GM13977 (cell line): ENCODE measurements at regions not wholly inside any gene's neighbourhood (a gene's known extent, or its start where the extent isn't known, plus 50 kb on each side); places are given as distances from the start of the nearest gene placed in this dataset.
"Not testable (repeated sequence)": the region's sequence is repeated elsewhere in the genome, so short reads cannot be mapped to it uniquely, and the experiment has no call there.

ENCODE experiments used
- DNase-seq: peaks from one replicate; pipeline ENCODE4 v3.0.0; 2012; ENCODE audit warnings: low spot score
- in situ Hi-C: fragments of 300-500 bp; cut with MboI; formaldehyde crosslinking; loops from one replicate; pipeline ENCODE4 v1.12.0; 2022; ENCODE audit warnings: low sequenced_read_pairs, low pct_unique_long_range_greater_than_20kb, mixed read lengths, inconsistent platforms; ENCODE audit not compliant: unreplicated experiment

GRCh38 chr4:9110700-9111099, 59.5 kb upstream of the FAM90A26 start:
- DNase-seq, in situ Hi-C loops: not testable (repeated sequence)

- DNase-seq, in situ Hi-C loops: not testable (repeated sequence)
Observed at GRCh38 chr4:9103148-9103524, 67.1 kb upstream of the FAM90A26 start.

- in situ Hi-C loops, DNase-seq: not testable (repeated sequence)
Observed at GRCh38 chr4:9102471-9103147, 67.6 kb upstream of the FAM90A26 start.

- DNase-seq, in situ Hi-C loops: not testable (repeated sequence)
Observed at GRCh38 chr4:9096330-9096729, 73.9 kb upstream of the FAM90A26 start.

GRCh38 chr4:9078796-9079195, 91.4 kb upstream of the FAM90A26 start:
- in situ Hi-C loops, DNase-seq: not testable (repeated sequence)

- in situ Hi-C loops, DNase-seq: not testable (repeated sequence)
Observed at GRCh38 chr4:9076974-9077373, 93.2 kb upstream of the FAM90A26 start.

- in situ Hi-C loops, DNase-seq: not testable (repeated sequence)
Observed at GRCh38 chr4:9076486-9076885, 93.7 kb upstream of the FAM90A26 start.

- in situ Hi-C loops, DNase-seq: not testable (repeated sequence)
Observed at GRCh38 chr4:9073371-9073770, 96.8 kb upstream of the FAM90A26 start.

GRCh38 chr4:9072521-9073220, 97.5 kb upstream of the FAM90A26 start:
- in situ Hi-C loops, DNase-seq: not testable (repeated sequence)

GRCh38 chr4:9067923-9068322, 102.3 kb upstream of the FAM90A26 start:
- in situ Hi-C loops, DNase-seq: not testable (repeated sequence)

- DNase-seq, in situ Hi-C loops: not testable (repeated sequence)
Observed at GRCh38 chr4:9063612-9064011, 106.6 kb upstream of the FAM90A26 start.

GRCh38 chr4:9024866-9025265, 145.3 kb upstream of the FAM90A26 start:
- in situ Hi-C loops, DNase-seq: not testable (repeated sequence)

GRCh38 chr4:9009792-9010191, 138.2 kb upstream of the HMX1 start:
- DNase-seq, in situ Hi-C loops: not testable (repeated sequence)

GRCh38 chr4:9008407-9008806, 136.8 kb upstream of the HMX1 start:
- DNase-seq, in situ Hi-C loops: not testable (repeated sequence)

- DNase-seq, in situ Hi-C loops: not testable (repeated sequence)
Observed at GRCh38 chr4:9001153-9001552, 129.5 kb upstream of the HMX1 start.
